Right lobe of liver (tissue), 6 donors: ENCODE measurements at regions not wholly inside any gene's neighbourhood (a gene's known extent, or its start where the extent isn't known, plus 50 kb on each side); places are given as distances from the start of the nearest gene placed in this dataset.
A peak's percentile ranks its signal among the peaks of the same experiment; 100 is the strongest.

Experiments
- ATAC-seq, 4 donors: fragments of 200-7000 bp; cut with Tn5 transposase; one replicate each; pipeline ENCODE4 v1.9.1; 2020; ENCODE audit warnings: mild to moderate bottlenecking in 4 of 4, moderate library complexity in 4 of 4
- DNase-seq, 3 donors: peaks; one replicate each; pipeline ENCODE4 v3.0.0-alpha.2; 2020
- H3K27ac ChIP-seq, 3 donors: fragments of 200-600 bp; one replicate each; pipeline ENCODE4 v1.8.0; 2022
- H3K27me3 ChIP-seq, 2 donors: fragments of 200-600 bp; one replicate each; pipeline ENCODE4 v1.8.0; 2022
- H3K36me3 ChIP-seq, 4 donors: fragments of 200-600 bp; sonication (generic) in 1 of 4; one replicate each; pipeline versions ENCODE4 v1.5.1 to v1.8.0; 2017 to 2022; ENCODE audit warnings: control low read depth in 1 of 4
- H3K4me1 ChIP-seq, 4 donors: fragments of 200-600 bp; sonication (generic) in 1 of 4; one replicate each; pipeline versions ENCODE4 v1.5.1 to v1.8.0; 2017 to 2022; ENCODE audit warnings: control low read depth in 1 of 4
- H3K4me3 ChIP-seq, 3 donors: fragments of 200-600 bp; one replicate each; pipeline ENCODE4 v1.8.0; 2022
- H3K9me3 ChIP-seq, 4 donors: fragments of 200-600 bp; sonication (generic) in 1 of 4; one replicate each; pipeline versions ENCODE4 v1.5.1 to v1.8.0; 2017 to 2022; ENCODE audit warnings: control low read depth in 1 of 4
- POLR2A ChIP-seq: fragments of 450-650 bp; IDR thresholded peaks from one replicate; pipeline ENCODE4 v1.6.1; 2017; ENCODE audit warnings: antibody characterized with exemption, mild to moderate bottlenecking
- WGBS: methylation state at CpG from one replicate; pipeline ENCODE4 v1.1.6; 2018; ENCODE audit warnings: low coverage, low lambda C conversion rate; ENCODE audit not compliant: insufficient coverage; ENCODE audit errors: missing lambda C conversion rate; 5-methylcytosine and 5-hydroxymethylcytosine counted together
- intact Hi-C, 2 donors: fragments of 100-400 bp; cut with DNase I; formaldehyde crosslinking; loops; one replicate each; pipeline versions ENCODE4 v1.11.2 to v1.14.1; 2022
- TF ChIP-seq, protein P1 (sequence below), 4 donors: fragments of 200-600 bp in 3 of 4; fragments of 450-650 bp in 1 of 4; IDR thresholded peaks; one replicate each; pipeline versions ENCODE4 v1.5.1 to v1.8.0; 2016 to 2022; ENCODE audit warnings: antibody characterized with exemption in 4 of 4, mild to moderate bottlenecking in 2 of 4
- donor health status: DM: no; HTN: yes; CAD: no.
- donor health status: DM: no; HTN: no; CAD: no.
- donor health status: DM: no; HTN: no; CAD: no.
- donor health status: DM: no; HTN: yes; CAD: no.
- donor health status: DM: no; HTN: yes; CAD: no.

DNA sequence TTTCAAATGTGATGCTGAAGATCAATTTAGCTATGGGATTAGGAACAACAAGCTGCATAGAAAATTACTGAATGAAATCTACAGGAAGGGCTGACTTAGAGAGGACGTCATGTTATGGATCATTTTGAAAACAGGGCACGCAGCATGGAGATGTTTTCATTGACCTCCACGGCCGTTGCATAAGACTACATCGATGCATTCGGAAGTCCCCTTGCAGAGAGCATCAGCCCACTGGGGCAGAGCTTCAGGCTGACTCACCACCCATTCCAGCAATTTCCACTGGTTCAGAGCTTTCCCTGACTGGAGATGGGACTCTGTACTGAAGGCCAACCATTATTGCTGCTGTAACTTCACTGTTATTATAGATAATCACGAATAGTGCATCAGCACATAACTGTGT, 305.3 kb downstream of the IRS2 start:
- TF ChIP-seq POLR2A, result no peak
- TF ChIP-seq, protein P1, sequence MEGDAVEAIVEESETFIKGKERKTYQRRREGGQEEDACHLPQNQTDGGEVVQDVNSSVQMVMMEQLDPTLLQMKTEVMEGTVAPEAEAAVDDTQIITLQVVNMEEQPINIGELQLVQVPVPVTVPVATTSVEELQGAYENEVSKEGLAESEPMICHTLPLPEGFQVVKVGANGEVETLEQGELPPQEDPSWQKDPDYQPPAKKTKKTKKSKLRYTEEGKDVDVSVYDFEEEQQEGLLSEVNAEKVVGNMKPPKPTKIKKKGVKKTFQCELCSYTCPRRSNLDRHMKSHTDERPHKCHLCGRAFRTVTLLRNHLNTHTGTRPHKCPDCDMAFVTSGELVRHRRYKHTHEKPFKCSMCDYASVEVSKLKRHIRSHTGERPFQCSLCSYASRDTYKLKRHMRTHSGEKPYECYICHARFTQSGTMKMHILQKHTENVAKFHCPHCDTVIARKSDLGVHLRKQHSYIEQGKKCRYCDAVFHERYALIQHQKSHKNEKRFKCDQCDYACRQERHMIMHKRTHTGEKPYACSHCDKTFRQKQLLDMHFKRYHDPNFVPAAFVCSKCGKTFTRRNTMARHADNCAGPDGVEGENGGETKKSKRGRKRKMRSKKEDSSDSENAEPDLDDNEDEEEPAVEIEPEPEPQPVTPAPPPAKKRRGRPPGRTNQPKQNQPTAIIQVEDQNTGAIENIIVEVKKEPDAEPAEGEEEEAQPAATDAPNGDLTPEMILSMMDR (IDR thresholded peaks at IDR 0.05), result no peak
- DNase-seq (no peak), ATAC-seq (no peak)
- Histone ChIP-seq H3K27me3 (no peaks in the 10 kb centered on the region), H3K9me3 (no peaks in the 10 kb centered on the region), H3K4me1 (no peaks in the 10 kb centered on the region), H3K36me3 (no peaks in the 10 kb centered on the region), H3K27ac (no peak overlapping the region), H3K4me3 (no peak overlapping the region)
- intact Hi-C loops, result no loop called here
- WGBS, result 77% methylated on average over 7 of the region's 7 CpGs

DNA sequence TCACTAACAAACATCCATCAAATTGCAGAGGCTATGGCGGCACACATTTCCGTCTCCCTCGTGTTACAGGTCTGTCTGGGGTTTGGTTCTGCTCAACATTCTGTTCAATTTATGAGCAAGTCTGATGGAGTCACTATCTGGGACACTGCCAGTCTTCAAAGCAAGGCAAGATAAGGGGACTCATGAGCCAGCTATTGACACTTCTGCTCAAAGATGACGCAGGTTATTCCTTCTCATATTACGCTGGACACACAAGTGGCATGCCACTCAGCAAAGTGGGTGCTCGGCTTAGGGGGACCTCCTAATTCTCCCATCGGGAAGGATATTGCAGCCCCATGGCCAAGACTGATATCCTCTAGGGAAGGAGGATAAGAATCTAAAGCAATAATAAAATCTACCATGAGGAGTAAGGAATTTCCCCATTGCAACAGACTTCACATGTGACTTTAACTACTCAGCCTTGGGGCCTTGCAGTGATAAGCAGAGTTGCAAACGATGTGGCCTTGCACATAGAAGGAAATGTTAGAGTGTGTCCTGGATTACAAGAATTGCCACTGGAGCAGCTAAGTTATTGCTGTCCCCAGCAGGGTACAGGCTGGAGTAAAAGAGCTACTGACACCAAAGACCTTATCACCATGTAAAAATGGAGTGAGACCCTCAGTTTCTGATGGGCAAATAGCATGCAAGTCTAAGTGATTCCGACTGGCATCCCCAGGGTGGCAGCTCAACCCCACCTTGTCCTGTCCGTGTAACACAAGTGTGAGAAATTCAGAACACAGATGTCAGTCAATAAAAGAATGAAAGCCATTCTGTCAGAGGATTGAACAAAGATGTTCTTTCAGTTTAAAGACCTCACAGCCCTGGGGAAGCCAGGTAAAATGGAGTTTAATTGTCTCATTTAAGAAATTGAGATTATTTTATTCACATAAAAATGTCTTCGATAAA, 306.1 kb downstream of the IRS2 start:
- no peak for DNase-seq
- Histone ChIP-seq H3K9me3 (no peaks in the 10 kb centered on the region), H3K4me3 (no peak overlapping the region), H3K27me3 (no peaks in the 10 kb centered on the region), H3K4me1 (no peaks in the 10 kb centered on the region), H3K36me3 (no peaks in the 10 kb centered on the region), H3K27ac (no peak overlapping the region)
- ATAC-seq, result peak in 1 of 4 donors; percentile 55
- no peak for TF ChIP-seq POLR2A
- TF ChIP-seq, protein P1 (IDR thresholded peaks at IDR 0.05), result no peak
- 73% methylated on average over 10 of the region's 11 CpGs for WGBS
- intact Hi-C loops, result no loop called here

DNA sequence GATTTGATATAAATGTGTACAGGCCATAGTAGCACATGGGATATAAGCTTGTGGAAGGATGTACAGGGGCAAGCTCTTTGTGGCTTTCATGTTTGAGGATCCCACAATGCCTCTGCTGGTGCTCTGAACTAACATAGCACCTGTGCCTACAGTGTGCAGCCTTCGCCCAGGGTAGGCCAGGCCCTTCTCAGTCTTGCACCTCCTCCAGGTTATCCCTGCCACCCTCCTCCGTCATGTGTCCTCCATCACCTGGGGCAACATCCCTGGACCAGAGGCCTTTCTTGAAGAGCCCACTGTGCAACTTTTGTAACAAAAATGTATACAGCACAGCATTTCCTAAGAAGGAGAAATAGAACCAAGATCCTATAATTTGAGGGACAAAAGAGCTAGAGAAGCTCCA, 306.8 kb downstream of the IRS2 start:
- WGBS, result 92% methylated on average over 2 of the region's 2 CpGs
- H3K9me3 ChIP-seq, result no peaks in the 10 kb centered on the region
- H3K4me1 ChIP-seq, result no peaks in the 10 kb centered on the region
- no peak for DNase-seq
- H3K27me3 ChIP-seq, result no peaks in the 10 kb centered on the region
- H3K4me3 ChIP-seq, result no peak overlapping the region
- no peaks in the 10 kb centered on the region for H3K36me3 ChIP-seq
- intact Hi-C loops, result no loop called here
- H3K27ac ChIP-seq, result no peak overlapping the region
- TF ChIP-seq, protein P1 (IDR thresholded peaks at IDR 0.05), result no peak
- no peak for TF ChIP-seq POLR2A
- no peak for ATAC-seq

DNA sequence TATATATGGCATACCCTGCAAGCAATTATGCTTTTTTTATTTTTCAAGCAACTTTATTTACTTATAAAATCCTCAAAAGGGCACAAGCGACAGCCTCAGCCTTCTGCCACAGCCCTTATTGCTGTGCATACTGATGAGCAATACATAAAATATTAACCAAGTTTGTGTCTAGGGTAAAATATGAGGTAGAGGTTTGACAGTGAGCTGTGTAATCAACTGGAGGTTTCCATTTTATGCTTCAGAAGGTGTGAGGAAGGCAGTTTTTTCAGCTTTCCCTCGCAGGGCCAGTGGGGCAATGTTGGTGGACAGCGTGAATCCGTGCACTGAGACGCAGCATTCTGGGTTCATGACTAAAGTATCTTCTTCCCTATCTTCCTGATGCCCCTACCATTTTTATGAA, 310.4 kb downstream of the IRS2 start:
- Histone ChIP-seq H3K27me3 (no peaks in the 10 kb centered on the region), H3K4me1 (no peaks in the 10 kb centered on the region), H3K4me3 (no peak overlapping the region), H3K36me3 (no peaks in the 10 kb centered on the region), H3K9me3 (no peaks in the 10 kb centered on the region), H3K27ac (no peak overlapping the region)
- WGBS, result 92% methylated on average over 5 of the region's 5 CpGs
- DNase-seq, result no peak
- TF ChIP-seq, protein P1 (IDR thresholded peaks at IDR 0.05), result no peak
- no peak for TF ChIP-seq POLR2A
- ATAC-seq, result no peak
- intact Hi-C loops, result no loop called here
